ENCODE measurements at regions not wholly inside any gene's neighbourhood (a gene's known extent, or its start where the extent isn't known, plus 50 kb on each side); places are given as distances from the start of the nearest gene placed in this dataset.

GRCh38 chr2:146365041-146365440, 1479.8 kb upstream of the ACVR2A start:
- TF ChIP-seq CTCF (IDR thresholded peaks at IDR 0.05) (no peak), EZH2 (IDR thresholded peaks at IDR 0.05; ENCODE audit: borderline replicate concordance, insufficient read depth, low read depth, low read length, poor library complexity, severe bottlenecking) (no peak)
